H1 (cell line): ENCODE measurements at regions not wholly inside any gene's neighbourhood (a gene's known extent, or its start where the extent isn't known, plus 50 kb on each side); places are given as distances from the start of the nearest gene placed in this dataset.

ENCODE experiments used
- CTCF ChIA-PET: fragments of 300-600 bp; sonication (Branson Sonifier 250); formaldehyde crosslinking; loops from one replicate; lab custom pipeline; 2021; ENCODE audit not compliant: partially characterized antibody; lab: Charles Lee
- POLR2A ChIA-PET: fragments of 300-600 bp; sonication (Branson Sonifier 250); formaldehyde crosslinking; loops from one replicate; lab custom pipeline; 2021; ENCODE audit warnings: inconsistent platforms; ENCODE audit not compliant: partially characterized antibody; lab: Charles Lee
- DNase-seq, 2 experiments: peaks; one replicate each; pipeline versions ENCODE4 v3.0.0 to v3.0.0-alpha.2; 2010 to 2022; ENCODE audit warnings: low spot score in 2 of 2, low read depth in 1 of 2, mixed read lengths in 1 of 2
- FAIRE-seq: peaks from 2 replicates; lab custom pipeline; 2011; peaks lifted over from hg19 to GRCh38; lab: Jason Lieb, UNC
- H2AFZ ChIP-seq: 2 replicates; pipeline ENCODE4 v1.8.1; 2012; ENCODE audit warnings: low read length, inconsistent platforms
- H2AK5ac ChIP-seq: 2 replicates; pipeline ENCODE4 v1.6.1; 2013; ENCODE audit warnings: low read depth, low read length
- H2BK120ac ChIP-seq: replicated peaks from 2 replicates; pipeline ENCODE3; 2013; ENCODE audit warnings: low read depth, low read length, inconsistent platforms
- H2BK12ac ChIP-seq: 2 replicates; pipeline ENCODE4 v1.6.1; 2013; ENCODE audit warnings: low read depth, low read length
- H2BK15ac ChIP-seq: 2 replicates; pipeline ENCODE4 v1.6.1; 2013; ENCODE audit warnings: low read length
- H2BK20ac ChIP-seq: 2 replicates; pipeline ENCODE4 v1.6.1; 2013; ENCODE audit warnings: low read length
- H2BK5ac ChIP-seq: 2 replicates; pipeline ENCODE4 v1.6.1; 2013; ENCODE audit warnings: low read depth, low read length
- H3K14ac ChIP-seq: 2 replicates; pipeline ENCODE4 v1.6.1; 2013; ENCODE audit warnings: inconsistent platforms; ENCODE audit not compliant: insufficient read length
- H3K18ac ChIP-seq: 2 replicates; pipeline ENCODE4 v1.6.1; 2013; ENCODE audit warnings: low read length; ENCODE audit errors: extremely low read depth
- H3K23ac ChIP-seq: 2 replicates; pipeline ENCODE4 v1.6.1; 2013; ENCODE audit warnings: inconsistent platforms; ENCODE audit not compliant: insufficient read length
- H3K23me2 ChIP-seq: 2 replicates; pipeline ENCODE4 v1.6.1; 2013; ENCODE audit warnings: low read depth, low read length
- H3K27ac ChIP-seq: 2 replicates; pipeline ENCODE4 v1.6.1; 2011; ENCODE audit warnings: low read depth, low read length, inconsistent platforms
- H3K27me3 ChIP-seq, 4 experiments: replicated peaks in 1 of 4; 1 replicate in 1 of 4; 2 replicates in 3 of 4; pipeline versions ENCODE4 v1.6.1 to v1.8.1; 2011 to 2013; ENCODE audit warnings: low read length in 3 of 4, mild to moderate bottlenecking in 3 of 4, inconsistent platforms in 2 of 4, mixed read lengths in 2 of 4, moderate library complexity in 1 of 4; ENCODE audit not compliant: control insufficient read depth in 3 of 4, insufficient read depth in 3 of 4; ENCODE audit errors: extremely low read depth in 1 of 4
- H3K36me3 ChIP-seq, 4 experiments: 2 replicates each; pipeline versions ENCODE4 v1.6.1 to v1.8.1; 2011 to 2013; ENCODE audit warnings: mild to moderate bottlenecking in 4 of 4, low read length in 3 of 4, moderate library complexity in 2 of 4, control low read depth in 1 of 4, inconsistent platforms in 1 of 4; ENCODE audit not compliant: insufficient read depth in 4 of 4, control insufficient read depth in 2 of 4
- H3K4ac ChIP-seq: replicated peaks from 2 replicates; pipeline ENCODE3; 2013; ENCODE audit warnings: low read length, low read depth, mixed read lengths, inconsistent platforms; ENCODE audit not compliant: insufficient read length
- H3K4me1 ChIP-seq, 4 experiments: replicated peaks in 1 of 4; 1 replicate in 1 of 4; 2 replicates in 3 of 4; pipeline versions ENCODE4 v1.6.1 to v1.8.1; 2011 to 2013; ENCODE audit warnings: low read length in 3 of 4, inconsistent platforms in 2 of 4, mixed read lengths in 1 of 4; ENCODE audit not compliant: insufficient read depth in 4 of 4, control insufficient read depth in 3 of 4
- H3K4me2 ChIP-seq, 2 experiments: 2 replicates each; pipeline versions ENCODE4 v1.6.1 to v1.8.1; 2011 to 2013; ENCODE audit warnings: low read depth in 2 of 2, low read length in 2 of 2, control low read depth in 1 of 2, inconsistent platforms in 1 of 2, mild to moderate bottlenecking in 1 of 2; ENCODE audit not compliant: insufficient read depth in 1 of 2
- H3K4me3 ChIP-seq, 4 experiments: fragments of 200-600, 300-600 bp in 1 of 4; sonication (generic), shearing (Covaris generic), sonication (Bioruptor Twin) in 1 of 4; 2 replicates each; pipeline versions ENCODE4 v1.5.1 to v1.8.1; 2011 to 2016; ENCODE audit warnings: low read length in 4 of 4, low read depth in 3 of 4, control low read depth in 2 of 4, inconsistent platforms in 2 of 4, mild to moderate bottlenecking in 2 of 4, mixed read lengths in 1 of 4, moderate library complexity in 1 of 4; ENCODE audit not compliant: insufficient read depth in 2 of 4; ENCODE audit errors: extremely low read depth in 1 of 4
- H3K56ac ChIP-seq: replicated peaks from 2 replicates; pipeline ENCODE3; 2013; ENCODE audit warnings: low read depth, mild to moderate bottlenecking, mixed read lengths, low read length, inconsistent platforms; ENCODE audit not compliant: insufficient read length
- H3K79me1 ChIP-seq: 2 replicates; pipeline ENCODE4 v1.6.1; 2013; ENCODE audit warnings: low read depth, low read length, control low read depth
- H3K79me2 ChIP-seq, 2 experiments: 2 replicates each; pipeline versions ENCODE4 v1.6.1 to v1.8.1; 2012 to 2013; ENCODE audit warnings: low read length in 2 of 2, mild to moderate bottlenecking in 2 of 2, inconsistent platforms in 1 of 2; ENCODE audit not compliant: insufficient read depth in 2 of 2, control insufficient read depth in 1 of 2
- H3K9ac ChIP-seq, 4 experiments: replicated peaks in 1 of 4; 1 replicate in 1 of 4; 2 replicates in 3 of 4; pipeline versions ENCODE4 v1.6.1 to v1.8.1; 2011 to 2013; ENCODE audit warnings: low read depth in 3 of 4, low read length in 3 of 4, control low read depth in 2 of 4, mild to moderate bottlenecking in 2 of 4, moderate library complexity in 2 of 4, inconsistent platforms in 1 of 4; ENCODE audit errors: extremely low read depth in 1 of 4
- H3K9me3 ChIP-seq, 2 experiments: 2 replicates each; pipeline versions ENCODE4 v1.6.1 to v1.8.1; 2012 to 2013; ENCODE audit warnings: mild to moderate bottlenecking in 2 of 2, moderate library complexity in 2 of 2, control low read depth in 1 of 2, inconsistent platforms in 1 of 2, low read depth in 1 of 2, low read length in 1 of 2, mixed read lengths in 1 of 2; ENCODE audit not compliant: insufficient read depth in 2 of 2
- H4K20me1 ChIP-seq, 2 experiments: replicated peaks in 1 of 2; 2 replicates each; pipeline versions ENCODE3 to v1.8.1; 2011 to 2013; ENCODE audit warnings: inconsistent platforms in 2 of 2, low read length in 2 of 2, mild to moderate bottlenecking in 1 of 2; ENCODE audit not compliant: insufficient read depth in 2 of 2, control insufficient read depth in 1 of 2
- H4K5ac ChIP-seq: 2 replicates; pipeline ENCODE4 v1.6.1; 2013; ENCODE audit warnings: low read length, low read depth, mixed read lengths, inconsistent platforms; ENCODE audit not compliant: insufficient read length
- H4K8ac ChIP-seq: 2 replicates; pipeline ENCODE4 v1.8.0; 2013; ENCODE audit warnings: mild to moderate bottlenecking, moderate library complexity, low read length, inconsistent platforms; ENCODE audit not compliant: insufficient read depth; ENCODE audit errors: extremely low read depth
- H4K91ac ChIP-seq: replicated peaks from 2 replicates; pipeline ENCODE3; 2013; ENCODE audit warnings: low read length, mixed read lengths, inconsistent platforms; ENCODE audit not compliant: insufficient read length
- HDAC2 ChIP-seq, 2 experiments: fragments of 300-600 bp in 1 of 2; sonication (generic) in 1 of 2; IDR thresholded peaks; 2 replicates each; pipeline ENCODE4 v1.6.1; 2011 to 2012; ENCODE audit warnings: low read depth in 2 of 2, low read length in 2 of 2, mild to moderate bottlenecking in 2 of 2, moderate library complexity in 2 of 2, borderline replicate concordance in 1 of 2, inconsistent platforms in 1 of 2
- HDAC6 ChIP-seq: IDR thresholded peaks from one replicate; pipeline ENCODE4 v1.7.1; 2012; ENCODE audit warnings: low read depth, mild to moderate bottlenecking, inconsistent platforms, low read length, moderate library complexity
- JUND ChIP-seq: IDR thresholded peaks from 2 replicates; pipeline ENCODE4 v1.6.1; 2011; ENCODE audit warnings: mild to moderate bottlenecking, improper control_type of control experiment, low read length
- NRF1 ChIP-seq: IDR thresholded peaks from 2 replicates; pipeline ENCODE4 v1.6.1; 2011; ENCODE audit warnings: mild to moderate bottlenecking, low read depth, low read length, improper control_type of control experiment
- SIX5 ChIP-seq: IDR thresholded peaks from 2 replicates; pipeline ENCODE4 v1.6.1; 2011; ENCODE audit warnings: mild to moderate bottlenecking, low read depth, low read length
- TEAD4 ChIP-seq: IDR thresholded peaks from 2 replicates; pipeline ENCODE4 v1.6.1; 2012; ENCODE audit warnings: low read depth, low read length, inconsistent platforms, mixed read lengths
- ZNF274 ChIP-seq: IDR thresholded peaks from 2 replicates; pipeline ENCODE4 v1.7.0; 2012; ENCODE audit warnings: low read length, borderline replicate concordance; ENCODE audit errors: extremely low read depth
- WGBS, 2 experiments: shearing (Covaris generic) in 1 of 2; methylation state at CpG; one replicate each; pipeline versions ENCODE4 v1.1.6 to v1.1.7; 2013 to 2015; ENCODE audit warnings: low lambda C conversion rate in 2 of 2, mixed read lengths in 2 of 2, inconsistent platforms in 1 of 2, low coverage in 1 of 2, missing lambda C conversion rate in 1 of 2; ENCODE audit not compliant: insufficient replicate concordance in 2 of 2, insufficient coverage in 1 of 2, insufficient read length in 1 of 2; ENCODE audit errors: extremely low coverage in 1 of 2, missing lambda C conversion rate in 1 of 2; 5-methylcytosine and 5-hydroxymethylcytosine counted together
- TF ChIP-seq, protein P1 (sequence below): IDR thresholded peaks from 2 replicates; pipeline ENCODE4 v1.6.1; 2012; ENCODE audit warnings: inconsistent platforms
- TF ChIP-seq, protein P2 (sequence below), 3 experiments: IDR thresholded peaks; 1 replicate in 2 of 3; 2 replicates in 1 of 3; pipeline versions ENCODE4 v1.5.1 to v1.6.1; 2011; ENCODE audit warnings: low read length in 3 of 3, mild to moderate bottlenecking in 3 of 3, inconsistent platforms in 2 of 3, low read depth in 1 of 3, moderate library complexity in 1 of 3; ENCODE audit not compliant: insufficient read depth in 1 of 3; ENCODE audit errors: control extremely low read depth in 1 of 3
- TF ChIP-seq, protein P3 (sequence below): IDR thresholded peaks from 2 replicates; pipeline ENCODE4 v1.6.1; 2012; ENCODE audit warnings: low read length, inconsistent platforms

DNA sequence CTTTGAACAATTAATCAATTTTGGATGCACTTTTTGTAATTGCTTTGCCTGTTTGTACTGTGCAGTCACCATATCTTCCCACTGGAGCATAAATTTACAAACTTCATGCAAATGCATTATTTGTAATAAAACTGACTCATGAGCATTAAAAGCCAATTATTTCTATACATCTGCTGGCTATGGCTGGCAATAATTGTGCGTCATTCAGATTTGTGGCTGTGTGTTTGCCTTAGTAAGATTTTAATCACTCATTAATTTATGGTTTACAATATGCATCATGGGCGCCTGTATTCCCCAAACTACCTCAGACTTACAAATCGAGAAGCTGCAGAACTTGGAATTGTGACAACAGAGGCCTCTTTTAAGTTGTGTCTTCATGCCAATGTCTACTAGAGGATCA, 132.4 kb upstream of the TRIB2 start:
- no peaks in the 10 kb centered on the region for H3K9me3 ChIP-seq
- H3K79me1 ChIP-seq: no peaks in the 10 kb centered on the region
- H3K9ac ChIP-seq: no peak overlapping the region
- no peak overlapping the region for H2BK15ac ChIP-seq
- H4K20me1 ChIP-seq: no peaks in the 10 kb centered on the region
- WGBS, 2 experiments: 91% methylated on average over 3 of the region's 3 CpGs; no CpG with 5 or more reads in 1 of the 2 experiments
- no peak overlapping the region for H3K4me3 ChIP-seq
- ChIA-PET CTCF (no interaction called here), POLR2A (no interaction called here)
- no peaks in the 10 kb centered on the region for H3K23me2 ChIP-seq
- no peak overlapping the region for H3K18ac ChIP-seq
- no peaks in the 10 kb centered on the region for H3K36me3 ChIP-seq
- no peak overlapping the region for H2AK5ac ChIP-seq
- no peak for FAIRE-seq
- H3K23ac ChIP-seq: no peak overlapping the region
- H3K27ac ChIP-seq: no peak overlapping the region
- H3K4me1 ChIP-seq: no peaks in the 10 kb centered on the region
- no peak overlapping the region for H3K14ac ChIP-seq
- H3K79me2 ChIP-seq: no peaks in the 10 kb centered on the region
- no peak overlapping the region for H4K8ac ChIP-seq
- H3K4ac ChIP-seq: no peak overlapping the region
- H2AFZ ChIP-seq: no peak overlapping the region
- H2BK120ac ChIP-seq: no peak overlapping the region
- no peak overlapping the region for H3K56ac ChIP-seq
- no peak overlapping the region for H2BK20ac ChIP-seq
- no peak overlapping the region for H2BK5ac ChIP-seq
- H3K4me2 ChIP-seq: no peak overlapping the region
- no peak overlapping the region for H4K5ac ChIP-seq
- no peak overlapping the region for H4K91ac ChIP-seq
- no peaks in the 10 kb centered on the region; a peak in 1 of 7 replicates for H3K27me3 ChIP-seq
- DNase-seq: no peak
- no peak overlapping the region for H2BK12ac ChIP-seq
- TF ChIP-seq ZNF274 (no peak), SIX5 (no peak), JUND (no peak), HDAC6 (no peak), HDAC2 (IDR thresholded peaks at IDR 0.05; ENCODE audit: borderline replicate concordance in 1 of 2, low read depth in 2 of 2, low read length in 2 of 2) (no peak), NRF1 (no peak), TEAD4 (no peak)
- TF ChIP-seq, protein P1, sequence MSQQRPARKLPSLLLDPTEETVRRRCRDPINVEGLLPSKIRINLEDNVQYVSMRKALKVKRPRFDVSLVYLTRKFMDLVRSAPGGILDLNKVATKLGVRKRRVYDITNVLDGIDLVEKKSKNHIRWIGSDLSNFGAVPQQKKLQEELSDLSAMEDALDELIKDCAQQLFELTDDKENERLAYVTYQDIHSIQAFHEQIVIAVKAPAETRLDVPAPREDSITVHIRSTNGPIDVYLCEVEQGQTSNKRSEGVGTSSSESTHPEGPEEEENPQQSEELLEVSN: no peak
- TF ChIP-seq, protein P2, sequence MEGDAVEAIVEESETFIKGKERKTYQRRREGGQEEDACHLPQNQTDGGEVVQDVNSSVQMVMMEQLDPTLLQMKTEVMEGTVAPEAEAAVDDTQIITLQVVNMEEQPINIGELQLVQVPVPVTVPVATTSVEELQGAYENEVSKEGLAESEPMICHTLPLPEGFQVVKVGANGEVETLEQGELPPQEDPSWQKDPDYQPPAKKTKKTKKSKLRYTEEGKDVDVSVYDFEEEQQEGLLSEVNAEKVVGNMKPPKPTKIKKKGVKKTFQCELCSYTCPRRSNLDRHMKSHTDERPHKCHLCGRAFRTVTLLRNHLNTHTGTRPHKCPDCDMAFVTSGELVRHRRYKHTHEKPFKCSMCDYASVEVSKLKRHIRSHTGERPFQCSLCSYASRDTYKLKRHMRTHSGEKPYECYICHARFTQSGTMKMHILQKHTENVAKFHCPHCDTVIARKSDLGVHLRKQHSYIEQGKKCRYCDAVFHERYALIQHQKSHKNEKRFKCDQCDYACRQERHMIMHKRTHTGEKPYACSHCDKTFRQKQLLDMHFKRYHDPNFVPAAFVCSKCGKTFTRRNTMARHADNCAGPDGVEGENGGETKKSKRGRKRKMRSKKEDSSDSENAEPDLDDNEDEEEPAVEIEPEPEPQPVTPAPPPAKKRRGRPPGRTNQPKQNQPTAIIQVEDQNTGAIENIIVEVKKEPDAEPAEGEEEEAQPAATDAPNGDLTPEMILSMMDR (IDR thresholded peaks at IDR 0.05; ENCODE audit: control extremely low read depth in 1 of 3, insufficient read depth in 1 of 3, low read depth in 1 of 3, low read length in 3 of 3): no peak
- TF ChIP-seq, protein P3, sequence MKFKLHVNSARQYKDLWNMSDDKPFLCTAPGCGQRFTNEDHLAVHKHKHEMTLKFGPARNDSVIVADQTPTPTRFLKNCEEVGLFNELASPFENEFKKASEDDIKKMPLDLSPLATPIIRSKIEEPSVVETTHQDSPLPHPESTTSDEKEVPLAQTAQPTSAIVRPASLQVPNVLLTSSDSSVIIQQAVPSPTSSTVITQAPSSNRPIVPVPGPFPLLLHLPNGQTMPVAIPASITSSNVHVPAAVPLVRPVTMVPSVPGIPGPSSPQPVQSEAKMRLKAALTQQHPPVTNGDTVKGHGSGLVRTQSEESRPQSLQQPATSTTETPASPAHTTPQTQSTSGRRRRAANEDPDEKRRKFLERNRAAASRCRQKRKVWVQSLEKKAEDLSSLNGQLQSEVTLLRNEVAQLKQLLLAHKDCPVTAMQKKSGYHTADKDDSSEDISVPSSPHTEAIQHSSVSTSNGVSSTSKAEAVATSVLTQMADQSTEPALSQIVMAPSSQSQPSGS: no peak
